ENCODE measurements at regions not wholly inside any gene's neighbourhood (a gene's known extent, or its start where the extent isn't known, plus 50 kb on each side); places are given as distances from the start of the nearest gene placed in this dataset.

DNA sequence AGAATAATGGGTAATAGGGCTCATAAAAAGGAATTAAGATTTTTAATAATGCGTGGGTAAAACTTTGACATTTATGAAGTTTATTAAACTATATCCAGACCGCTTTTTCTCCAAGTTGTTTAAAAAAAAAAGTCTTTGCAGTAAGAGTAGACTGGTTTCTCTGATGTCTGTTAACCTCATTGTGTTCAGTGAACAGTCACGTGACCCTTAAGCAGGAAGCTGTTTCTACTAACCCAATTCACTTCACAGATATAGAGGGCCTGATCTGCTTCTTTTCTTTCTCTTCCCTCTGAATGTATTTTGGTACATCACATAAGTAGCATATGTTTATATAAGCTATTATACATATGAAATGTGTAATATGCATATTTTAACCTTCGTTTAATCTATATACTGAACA, 1011.3 kb upstream of the CELF4 start:
- H3K9me3 ChIP-seq, result no peaks in the 10 kb centered on the region
- H3K27me3 ChIP-seq, result no peaks in the 10 kb centered on the region
- ATAC-seq (peak in 1 of 4 donors; percentile 47), DNase-seq (no peak)
- H3K27ac ChIP-seq, result no peak overlapping the region
- TF ChIP-seq POLR2A (IDR thresholded peaks at IDR 0.05), result no peak
- TF ChIP-seq, protein P1, sequence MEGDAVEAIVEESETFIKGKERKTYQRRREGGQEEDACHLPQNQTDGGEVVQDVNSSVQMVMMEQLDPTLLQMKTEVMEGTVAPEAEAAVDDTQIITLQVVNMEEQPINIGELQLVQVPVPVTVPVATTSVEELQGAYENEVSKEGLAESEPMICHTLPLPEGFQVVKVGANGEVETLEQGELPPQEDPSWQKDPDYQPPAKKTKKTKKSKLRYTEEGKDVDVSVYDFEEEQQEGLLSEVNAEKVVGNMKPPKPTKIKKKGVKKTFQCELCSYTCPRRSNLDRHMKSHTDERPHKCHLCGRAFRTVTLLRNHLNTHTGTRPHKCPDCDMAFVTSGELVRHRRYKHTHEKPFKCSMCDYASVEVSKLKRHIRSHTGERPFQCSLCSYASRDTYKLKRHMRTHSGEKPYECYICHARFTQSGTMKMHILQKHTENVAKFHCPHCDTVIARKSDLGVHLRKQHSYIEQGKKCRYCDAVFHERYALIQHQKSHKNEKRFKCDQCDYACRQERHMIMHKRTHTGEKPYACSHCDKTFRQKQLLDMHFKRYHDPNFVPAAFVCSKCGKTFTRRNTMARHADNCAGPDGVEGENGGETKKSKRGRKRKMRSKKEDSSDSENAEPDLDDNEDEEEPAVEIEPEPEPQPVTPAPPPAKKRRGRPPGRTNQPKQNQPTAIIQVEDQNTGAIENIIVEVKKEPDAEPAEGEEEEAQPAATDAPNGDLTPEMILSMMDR (IDR thresholded peaks at IDR 0.05), result no peak
- no peak overlapping the region for H3K4me3 ChIP-seq
- no peaks in the 10 kb centered on the region for H3K36me3 ChIP-seq
- H3K4me1 ChIP-seq, result peaks cover 0 to 9% (median 0%) of the 10 kb centered on the region in 12 donors
- WGBS, 4 donors, result 60 to 73% (median 71%) methylated on average over 4 of the region's 4 CpGs
- intact Hi-C loops (cut with DNase I), result no loop called here

DNA sequence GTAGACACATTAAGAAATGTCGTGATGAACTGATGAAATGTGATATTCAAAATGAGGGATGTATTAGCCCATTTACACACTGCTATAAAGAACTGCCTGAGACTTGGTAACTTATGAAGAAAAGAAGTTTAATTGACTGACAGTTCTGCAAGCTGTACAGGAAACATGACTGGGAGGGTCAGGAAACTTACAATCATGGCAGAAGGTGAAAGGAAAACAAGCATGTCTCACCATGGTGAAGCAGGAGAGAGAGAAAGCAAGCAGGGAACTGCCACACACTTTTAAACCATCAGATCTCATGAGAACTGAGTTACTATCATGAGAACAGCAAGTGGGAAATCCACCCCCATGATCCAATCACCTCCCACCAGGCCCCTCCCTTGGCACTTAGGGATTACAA, 1010.8 kb upstream of the CELF4 start:
- no peak overlapping the region for H3K27ac ChIP-seq
- WGBS, 4 donors, result 83 to 89% (median 87%) methylated on average over 1 of the region's 1 CpG
- ATAC-seq (no peak), DNase-seq (no peak)
- intact Hi-C loops (cut with DNase I), result no loop called here
- H3K27me3 ChIP-seq, result no peaks in the 10 kb centered on the region
- no peaks in the 10 kb centered on the region for H3K9me3 ChIP-seq
- H3K4me3 ChIP-seq, result no peak overlapping the region
- TF ChIP-seq POLR2A (IDR thresholded peaks at IDR 0.05), result no peak
- TF ChIP-seq, protein P1 (IDR thresholded peaks at IDR 0.05), result no peak
- no peaks in the 10 kb centered on the region for H3K36me3 ChIP-seq
- H3K4me1 ChIP-seq, result peaks cover 0 to 9% (median 0%) of the 10 kb centered on the region in 12 donors

DNA sequence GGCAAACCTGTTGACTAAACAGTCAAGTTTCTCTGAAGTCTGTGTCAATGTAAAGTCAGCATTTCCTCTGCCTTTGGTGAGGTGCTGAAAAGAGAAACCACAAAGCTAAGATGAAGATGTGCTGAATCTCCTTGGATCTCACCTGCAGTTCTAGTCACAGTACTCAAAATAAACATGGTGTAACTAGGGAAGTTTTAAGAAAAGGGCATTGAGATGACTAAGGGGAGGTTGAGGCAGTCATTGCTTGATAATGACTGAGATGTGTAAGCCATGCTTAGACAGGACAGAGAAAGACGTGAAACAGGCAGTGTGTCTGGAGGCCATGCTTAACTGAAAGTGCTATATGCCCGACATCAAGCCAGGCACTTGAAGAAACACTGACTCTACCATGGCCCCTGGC, 1010.0 kb upstream of the CELF4 start:
- TF ChIP-seq, protein P1 (IDR thresholded peaks at IDR 0.05), result no peak
- TF ChIP-seq POLR2A (IDR thresholded peaks at IDR 0.05), result no peak
- peaks cover 0 to 9% (median 0%) of the 10 kb centered on the region in 12 donors for H3K4me1 ChIP-seq

DNA sequence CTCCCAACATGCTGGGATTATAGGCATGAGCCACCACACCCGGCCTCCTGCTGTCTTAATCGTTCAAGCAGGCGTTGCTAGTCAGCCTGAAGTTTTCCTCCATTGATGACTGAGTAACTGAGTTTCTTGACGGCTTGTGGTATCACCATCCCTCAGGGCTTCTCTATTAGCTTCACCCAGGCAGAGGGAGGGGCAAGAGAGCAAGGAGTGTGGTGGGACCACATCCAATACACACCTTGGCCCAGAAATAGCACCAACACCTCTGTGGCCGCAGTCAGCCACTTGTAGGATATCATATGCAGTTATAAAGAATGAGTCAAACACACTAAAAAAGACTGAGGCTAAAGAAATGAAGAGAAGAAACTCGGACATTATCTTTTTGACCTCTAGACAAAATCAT, 1009.4 kb upstream of the CELF4 start:
- H3K4me1 ChIP-seq, result peaks cover 0 to 9% (median 0%) of the 10 kb centered on the region in 12 donors
- no peaks in the 10 kb centered on the region for H3K27me3 ChIP-seq
- no peak for TF ChIP-seq POLR2A (IDR thresholded peaks at IDR 0.05)
- TF ChIP-seq, protein P1 (IDR thresholded peaks at IDR 0.05), result no peak
- DNase-seq (no peak), ATAC-seq (no peak)
- 82 to 94% (median 93%) methylated on average over 6 of the region's 6 CpGs for WGBS, 4 donors
- no peak overlapping the region for H3K27ac ChIP-seq
- intact Hi-C loops (cut with DNase I), result no loop called here
- H3K9me3 ChIP-seq, result no peaks in the 10 kb centered on the region
- no peaks in the 10 kb centered on the region for H3K36me3 ChIP-seq
- no peak overlapping the region for H3K4me3 ChIP-seq

More for the DNA sequence above, 1010.0 kb upstream of the CELF4 start:
- H3K27me3 ChIP-seq, result no peaks in the 10 kb centered on the region
- intact Hi-C loops (cut with DNase I), result no loop called here
- DNase-seq, result no peak
- 95 to 96% (median 96%) methylated on average over 2 of the region's 2 CpGs for WGBS, 4 donors
- H3K4me3 ChIP-seq, result no peak overlapping the region
- ATAC-seq, result no peak
- no peak overlapping the region for H3K27ac ChIP-seq
- no peaks in the 10 kb centered on the region for H3K9me3 ChIP-seq
- H3K36me3 ChIP-seq, result no peaks in the 10 kb centered on the region
